ENCODE measurements at regions not wholly inside any gene's neighbourhood (a gene's known extent, or its start where the extent isn't known, plus 50 kb on each side); places are given as distances from the start of the nearest gene placed in this dataset.
"Not testable (repeated sequence)": the region's sequence is repeated elsewhere in the genome, so short reads cannot be mapped to it uniquely, and the experiment has no call there.

DNA sequence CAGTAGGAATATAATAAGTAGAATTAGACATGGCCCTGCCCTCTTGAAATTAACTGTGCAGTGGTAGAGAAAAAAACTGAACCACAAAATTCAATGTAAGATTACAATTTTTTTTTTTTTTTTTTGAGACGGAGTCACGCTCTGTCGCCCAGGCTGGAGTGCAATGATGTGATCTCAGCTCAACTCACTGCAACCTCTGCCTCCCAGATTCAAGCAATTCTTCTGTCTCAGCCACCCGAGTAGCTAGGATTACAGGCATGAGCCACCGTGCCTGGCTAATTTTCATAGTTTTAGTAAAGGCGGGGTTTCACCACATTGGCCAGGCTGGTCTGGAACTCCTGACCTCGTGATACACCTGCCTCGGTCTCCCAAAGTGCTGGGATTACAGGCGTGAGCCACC lies 864.3 kb downstream of the EFNB2 start:
- H3K4me3 Mint-ChIP-seq; DNase-seq; H3K4me1 Mint-ChIP-seq; H3K9me3 Mint-ChIP-seq; ATAC-seq (ENCODE audit: low read depth); H3K27me3 Mint-ChIP-seq; H3K27ac Mint-ChIP-seq; POLR2A ChIA-PET; H3K36me3 Mint-ChIP-seq: not testable (repeated sequence)

DNA sequence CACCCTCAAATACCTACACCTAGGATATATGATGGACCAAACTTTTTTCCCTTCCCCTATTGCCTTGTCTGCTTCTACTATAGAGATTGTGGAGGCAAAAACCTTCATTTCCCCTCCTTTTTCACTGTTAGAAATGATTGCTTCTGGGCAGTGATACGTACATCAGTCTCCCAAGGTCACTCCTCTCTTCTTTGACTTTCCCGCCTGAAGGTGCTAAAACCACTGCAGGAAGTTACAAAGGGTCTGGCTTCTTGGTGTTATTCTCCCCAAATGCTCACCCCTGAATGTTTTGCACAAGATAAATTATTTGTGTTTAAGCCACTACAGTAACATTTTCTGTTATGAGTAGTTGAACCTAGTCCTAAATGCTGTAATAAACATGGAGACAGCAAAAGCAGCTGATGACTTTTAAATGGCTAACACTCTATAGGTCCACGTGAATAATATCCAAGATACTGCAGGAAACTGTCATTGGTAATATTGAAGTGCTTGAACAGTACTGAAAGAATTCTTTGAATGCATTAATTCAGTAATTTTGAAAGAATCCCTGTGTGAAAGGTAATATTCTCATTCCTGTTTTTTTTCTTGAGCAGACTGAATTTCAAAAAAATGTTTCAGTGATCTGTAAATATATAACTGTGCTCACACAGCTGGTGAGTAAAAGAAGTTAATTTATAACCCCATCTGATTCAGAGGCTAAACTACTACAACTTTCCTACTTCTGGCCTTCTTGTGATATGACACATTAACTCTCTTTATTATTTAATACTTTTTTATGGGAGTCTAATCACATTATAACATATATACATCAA lies 865.1 kb downstream of the EFNB2 start:
- ATAC-seq (ENCODE audit: low read depth): no peak
- no peak overlapping the region for H3K4me3 Mint-ChIP-seq
- no peaks in the 10 kb centered on the region for H3K27me3 Mint-ChIP-seq
- no peaks in the 10 kb centered on the region for H3K4me1 Mint-ChIP-seq
- no peaks in the 10 kb centered on the region for H3K36me3 Mint-ChIP-seq
- no peak overlapping the region for H3K27ac Mint-ChIP-seq
- no peaks in the 10 kb centered on the region for H3K9me3 Mint-ChIP-seq
- DNase-seq: no peak
- POLR2A ChIA-PET: no interaction called here

- Mint-ChIP-seq H3K36me3 (no peaks in the 10 kb centered on the region), H3K9me3 (peaks cover 2% of the 10 kb centered on the region), H3K27me3 (no peaks in the 10 kb centered on the region), H3K4me3 (no peak overlapping the region), H3K27ac (no peak overlapping the region), H3K4me1 (no peaks in the 10 kb centered on the region)
- POLR2A ChIA-PET: no interaction called here
- no peak for DNase-seq
- ATAC-seq (ENCODE audit: low read depth): no peak
These were observed 870.2 kb downstream of the EFNB2 start for GRCh38 chr13:105665284-105665683.

- no peak overlapping the region for H3K4me3 Mint-ChIP-seq
- peaks cover 2% of the 10 kb centered on the region for H3K9me3 Mint-ChIP-seq
- no peaks in the 10 kb centered on the region for H3K27me3 Mint-ChIP-seq
- ATAC-seq (ENCODE audit: low read depth) (no peak), DNase-seq (no peak)
- H3K36me3 Mint-ChIP-seq: no peaks in the 10 kb centered on the region
- H3K27ac Mint-ChIP-seq: no peak overlapping the region
- POLR2A ChIA-PET: no interaction called here
- H3K4me1 Mint-ChIP-seq: no peaks in the 10 kb centered on the region
These were observed 872.3 kb downstream of the EFNB2 start for GRCh38 chr13:105663182-105663581.

GRCh38 chr13:105660561-105660960 lies 874.9 kb downstream of the EFNB2 start:
- Mint-ChIP-seq H3K9me3 (peaks cover 2% of the 10 kb centered on the region), H3K4me1 (no peaks in the 10 kb centered on the region), H3K27ac (no peak overlapping the region), H3K4me3 (no peak overlapping the region), H3K27me3 (no peaks in the 10 kb centered on the region), H3K36me3 (no peaks in the 10 kb centered on the region)
- no peak for ATAC-seq (ENCODE audit: low read depth)
- POLR2A ChIA-PET: no interaction called here
- no peak for DNase-seq

- H3K9me3 Mint-ChIP-seq: peaks cover 2% of the 10 kb centered on the region
- no peaks in the 10 kb centered on the region for H3K4me1 Mint-ChIP-seq
- H3K27ac Mint-ChIP-seq: no peak overlapping the region
- no peaks in the 10 kb centered on the region for H3K27me3 Mint-ChIP-seq
- POLR2A ChIA-PET: no interaction called here
- ATAC-seq (ENCODE audit: low read depth) (no peak), DNase-seq (no peak)
- no peaks in the 10 kb centered on the region for H3K36me3 Mint-ChIP-seq
- H3K4me3 Mint-ChIP-seq: no peak overlapping the region
These were observed 877.0 kb downstream of the EFNB2 start for GRCh38 chr13:105658431-105658830.

DNA sequence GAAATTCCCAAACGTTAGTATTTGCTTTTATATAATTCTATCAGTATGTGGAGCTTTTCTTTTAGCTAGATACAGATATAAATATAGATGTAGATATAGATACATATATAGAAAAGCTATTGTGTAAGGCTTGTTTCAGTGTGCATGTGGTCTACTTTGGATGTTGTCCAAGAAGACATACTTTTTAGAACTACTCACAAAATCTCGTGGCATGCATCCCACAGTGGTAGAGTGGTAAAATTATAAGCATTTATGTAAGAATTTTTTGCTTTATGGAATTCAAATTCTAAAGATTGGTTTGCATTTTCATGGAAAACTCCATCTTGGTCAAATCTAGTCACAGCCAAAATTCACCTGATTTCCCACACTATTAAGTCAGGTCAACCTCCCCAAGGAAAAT lies 880.4 kb downstream of the EFNB2 start:
- H3K4me1 Mint-ChIP-seq: no peaks in the 10 kb centered on the region
- POLR2A ChIA-PET: no interaction called here

DNA sequence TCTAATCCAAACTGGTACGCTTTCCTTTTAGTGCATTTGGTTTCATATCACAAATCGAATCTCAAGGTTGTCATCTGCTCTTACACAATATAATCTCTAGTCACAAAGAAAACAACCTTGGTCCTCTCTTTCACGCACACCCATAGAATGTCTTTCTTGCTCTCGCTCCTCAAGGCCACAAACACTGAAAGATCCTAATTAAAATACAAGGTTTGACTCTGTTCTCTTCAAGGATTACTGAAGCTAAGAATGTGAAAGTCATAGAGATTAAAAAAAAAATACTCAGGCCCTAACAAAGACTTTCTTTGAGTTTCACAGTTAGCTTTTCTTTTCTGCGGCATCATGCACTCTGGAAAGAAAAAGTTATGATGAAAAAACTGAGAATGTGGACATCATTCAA lies 891.5 kb downstream of the EFNB2 start:
- Mint-ChIP-seq H3K9me3 (peaks cover 1% of the 10 kb centered on the region), H3K36me3 (no peaks in the 10 kb centered on the region), H3K4me1 (no peaks in the 10 kb centered on the region), H3K27ac (no peak overlapping the region), H3K27me3 (no peaks in the 10 kb centered on the region), H3K4me3 (no peak overlapping the region)
- DNase-seq (no peak), ATAC-seq (ENCODE audit: low read depth) (no peak)
- POLR2A ChIA-PET: no interaction called here

More for the DNA sequence above, 880.4 kb downstream of the EFNB2 start:
- ATAC-seq (ENCODE audit: low read depth): no peak
- no peak for DNase-seq
- H3K27ac Mint-ChIP-seq: no peak overlapping the region
- H3K36me3 Mint-ChIP-seq: no peaks in the 10 kb centered on the region
- H3K27me3 Mint-ChIP-seq: no peaks in the 10 kb centered on the region
- no peak overlapping the region for H3K4me3 Mint-ChIP-seq
- H3K9me3 Mint-ChIP-seq: peaks cover 3% of the 10 kb centered on the region

- POLR2A ChIA-PET: no interaction called here
- ATAC-seq (ENCODE audit: low read depth): no peak
- no peak overlapping the region for H3K4me3 Mint-ChIP-seq
- H3K27me3 Mint-ChIP-seq: no peaks in the 10 kb centered on the region
- no peak overlapping the region for H3K27ac Mint-ChIP-seq
- H3K36me3 Mint-ChIP-seq: no peaks in the 10 kb centered on the region
- H3K9me3 Mint-ChIP-seq: peaks cover 1% of the 10 kb centered on the region
- no peaks in the 10 kb centered on the region for H3K4me1 Mint-ChIP-seq
- DNase-seq: no peak
These were observed 892.9 kb downstream of the EFNB2 start for GRCh38 chr13:105642511-105642958.

- H3K27ac Mint-ChIP-seq: no peak overlapping the region
- peaks cover 3% of the 10 kb centered on the region for H3K9me3 Mint-ChIP-seq
- no peaks in the 10 kb centered on the region for H3K36me3 Mint-ChIP-seq
- H3K4me3 Mint-ChIP-seq: no peak overlapping the region
- POLR2A ChIA-PET: no interaction called here
- no peaks in the 10 kb centered on the region for H3K27me3 Mint-ChIP-seq
- ATAC-seq (ENCODE audit: low read depth) (no peak), DNase-seq (no peak)
- no peaks in the 10 kb centered on the region for H3K4me1 Mint-ChIP-seq
These were observed 894.3 kb downstream of the EFNB2 start for GRCh38 chr13:105641121-105641520.

DNA sequence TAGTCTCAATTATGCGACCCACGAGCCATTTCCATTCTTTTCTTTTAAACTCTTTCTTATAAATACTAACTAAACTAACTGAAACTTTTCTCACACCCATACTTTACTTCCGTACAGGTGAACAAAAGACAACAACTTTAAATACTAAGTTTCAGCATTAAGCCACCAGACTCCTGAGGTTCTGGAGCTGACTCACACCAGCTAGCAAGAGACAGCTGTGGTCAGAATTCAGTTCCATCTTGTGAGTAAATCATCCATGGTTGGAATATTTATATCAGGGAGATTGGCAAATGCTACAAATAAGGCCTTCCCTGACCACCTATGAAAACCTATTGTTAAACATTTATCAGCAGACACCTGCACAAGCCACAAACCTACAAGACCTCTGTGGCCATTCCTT lies 897.0 kb downstream of the EFNB2 start:
- DNase-seq (no peak), ATAC-seq (ENCODE audit: low read depth) (no peak)
- H3K27me3 Mint-ChIP-seq: no peaks in the 10 kb centered on the region
- peaks cover 3% of the 10 kb centered on the region for H3K9me3 Mint-ChIP-seq
- no peak overlapping the region for H3K27ac Mint-ChIP-seq
- no peaks in the 10 kb centered on the region for H3K36me3 Mint-ChIP-seq
- H3K4me1 Mint-ChIP-seq: no peaks in the 10 kb centered on the region
- H3K4me3 Mint-ChIP-seq: no peak overlapping the region
- POLR2A ChIA-PET: no interaction called here

GRCh38 chr13:105634059-105634458 lies 901.4 kb downstream of the EFNB2 start:
- no peak for DNase-seq

GRCh38 chr13:105630431-105630830 lies 905.0 kb downstream of the EFNB2 start:
- ATAC-seq (ENCODE audit: low read depth) (no peak), DNase-seq (no peak)
- Mint-ChIP-seq H3K9me3 (no peaks in the 10 kb centered on the region), H3K4me1 (no peaks in the 10 kb centered on the region), H3K36me3 (no peaks in the 10 kb centered on the region), H3K27ac (no peak overlapping the region), H3K4me3 (no peak overlapping the region), H3K27me3 (no peaks in the 10 kb centered on the region)
- POLR2A ChIA-PET: no interaction called here

More at GRCh38 chr13:105634059-105634458, 901.4 kb downstream of the EFNB2 start:
- Mint-ChIP-seq H3K4me1 (no peaks in the 10 kb centered on the region), H3K36me3 (no peaks in the 10 kb centered on the region), H3K27ac (no peak overlapping the region), H3K27me3 (no peaks in the 10 kb centered on the region), H3K4me3 (no peak overlapping the region), H3K9me3 (peaks cover 1% of the 10 kb centered on the region)
- POLR2A ChIA-PET: no interaction called here
- ATAC-seq (ENCODE audit: low read depth): no peak

- no peak overlapping the region for H3K4me3 Mint-ChIP-seq
- H3K9me3 Mint-ChIP-seq: no peaks in the 10 kb centered on the region
- POLR2A ChIA-PET: no interaction called here
- ATAC-seq (ENCODE audit: low read depth): no peak
- H3K36me3 Mint-ChIP-seq: no peaks in the 10 kb centered on the region
- H3K27ac Mint-ChIP-seq: no peak overlapping the region
- H3K27me3 Mint-ChIP-seq: no peaks in the 10 kb centered on the region
- DNase-seq: no peak
- H3K4me1 Mint-ChIP-seq: no peaks in the 10 kb centered on the region
These were observed 908.2 kb downstream of the EFNB2 start for GRCh38 chr13:105627270-105627669.
